Endothelial cell of umbilical vein (primary cell): ENCODE measurements at regions not wholly inside any gene's neighbourhood (a gene's known extent, or its start where the extent isn't known, plus 50 kb on each side); places are given as distances from the start of the nearest gene placed in this dataset.

Experiments used
- BruUV-seq: library from RNA; stranded (reverse); fragments of 400-500 nt; replicated peaks from 2 replicates; lab custom pipeline; 2021; lab: Mats Ljungman, UMichigan
- CTCF ChIA-PET: fragments of 300-600, 350-600 bp; sonication (Branson Sonifier 250); formaldehyde crosslinking; loops from one replicate; lab custom pipeline; 2021; ENCODE audit warnings: antibody characterized with exemption, inconsistent platforms; lab: Charles Lee
- POLR2A ChIA-PET: fragments of 300-600, 350-600 bp; sonication (Branson Sonifier 250); formaldehyde crosslinking; loops from one replicate; lab custom pipeline; 2021; ENCODE audit warnings: antibody characterized with exemption, inconsistent platforms; lab: Charles Lee
- DNase-seq: peaks from one replicate; pipeline ENCODE4 v3.0.0-alpha.2; 2011; ENCODE audit warnings: low read depth, low spot score
- FAIRE-seq: peaks from 2 replicates; lab custom pipeline; 2011; peaks lifted over from hg19 to GRCh38; lab: Jason Lieb, UNC
- H2AFZ ChIP-seq: 2 replicates; pipeline ENCODE4 v1.6.0; 2012; ENCODE audit warnings: low read depth, low read length, control low read depth, inconsistent platforms
- H3K27ac ChIP-seq: 2 replicates; pipeline ENCODE4 v1.5.1; 2011; ENCODE audit warnings: low read depth, mild to moderate bottlenecking, control low read depth, low read length, moderate library complexity; ENCODE audit not compliant: insufficient read depth
- H3K27me3 ChIP-seq, 2 experiments: 2 replicates each; pipeline versions ENCODE4 v1.6.0 to v1.6.1; 2011; ENCODE audit warnings: low read length in 2 of 2, mixed read lengths in 1 of 2; ENCODE audit not compliant: control insufficient read depth in 2 of 2, insufficient read depth in 2 of 2
- H3K36me3 ChIP-seq, 2 experiments: 2 replicates in 1 of 2; 3 replicates in 1 of 2; pipeline ENCODE4 v1.5.1; 2011; ENCODE audit warnings: low read length in 2 of 2, mild to moderate bottlenecking in 1 of 2, moderate library complexity in 1 of 2; ENCODE audit not compliant: control insufficient read depth in 2 of 2, insufficient read depth in 2 of 2; ENCODE audit errors: extremely low read depth in 1 of 2
- H3K4me1 ChIP-seq: 3 replicates; pipeline ENCODE4 v1.5.1; 2011; ENCODE audit warnings: mild to moderate bottlenecking, low read length; ENCODE audit not compliant: control insufficient read depth, insufficient read depth; ENCODE audit errors: extremely low read depth
- H3K4me2 ChIP-seq: 2 replicates; pipeline ENCODE4 v1.6.1; 2011; ENCODE audit warnings: low read length, control low read depth, mixed read lengths; ENCODE audit not compliant: insufficient read depth
- H3K4me3 ChIP-seq, 3 experiments: fragments of 200-600 bp in 1 of 3; sonication (generic), shearing (Covaris generic) in 1 of 3; replicated peaks in 1 of 3; 2 replicates each; pipeline ENCODE4 v1.5.1; 2011 to 2016; ENCODE audit warnings: control low read depth in 3 of 3, low read length in 3 of 3, mild to moderate bottlenecking in 2 of 3, inconsistent platforms in 1 of 3, low read depth in 1 of 3, moderate library complexity in 1 of 3; ENCODE audit not compliant: insufficient read depth in 1 of 3
- H3K79me2 ChIP-seq: 2 replicates; pipeline ENCODE4 v1.6.0; 2012; ENCODE audit warnings: low read length, inconsistent platforms; ENCODE audit not compliant: control insufficient read depth, insufficient read depth
- H3K9ac ChIP-seq: replicated peaks from 2 replicates; pipeline ENCODE3; 2011; ENCODE audit warnings: low read length, control low read depth; ENCODE audit not compliant: insufficient read depth; ENCODE audit errors: extremely low read depth
- H3K9me1 ChIP-seq: replicated peaks from 3 replicates; pipeline ENCODE4 v1.6.0; 2011; ENCODE audit warnings: mild to moderate bottlenecking, low read length; ENCODE audit not compliant: control insufficient read depth, insufficient read depth; ENCODE audit errors: extremely low read depth
- H3K9me3 ChIP-seq: replicated peaks from 2 replicates; pipeline ENCODE4 v1.5.1; 2012; ENCODE audit warnings: low read length, inconsistent platforms; ENCODE audit not compliant: control insufficient read depth, insufficient read depth
- H4K20me1 ChIP-seq: replicated peaks from 2 replicates; pipeline ENCODE3; 2011; ENCODE audit warnings: mild to moderate bottlenecking, low read length; ENCODE audit not compliant: control insufficient read depth, insufficient read depth; ENCODE audit errors: extremely low read depth
- EZH2 ChIP-seq: IDR thresholded peaks from 2 replicates; pipeline ENCODE4 v1.6.1; 2012; ENCODE audit warnings: borderline replicate concordance, low read depth, mild to moderate bottlenecking, moderate library complexity, low read length, inconsistent platforms; ENCODE audit not compliant: severe bottlenecking
- FOS ChIP-seq: IDR thresholded peaks from 2 replicates; pipeline ENCODE4 v1.6.1; 2011; ENCODE audit warnings: mild to moderate bottlenecking, low read length, moderate library complexity, borderline replicate concordance; ENCODE audit not compliant: insufficient read depth
- GATA2 ChIP-seq: IDR thresholded peaks from 2 replicates; pipeline ENCODE4 v1.7.0; 2011; ENCODE audit warnings: low read depth, mild to moderate bottlenecking, moderate library complexity, mixed read lengths, low read length; ENCODE audit not compliant: insufficient read length, insufficient read depth
- JUN ChIP-seq: IDR thresholded peaks from 2 replicates; pipeline ENCODE4 v1.6.1; 2011; ENCODE audit warnings: borderline replicate concordance, low read depth; ENCODE audit not compliant: insufficient read length, insufficient read depth
- MYC ChIP-seq: IDR thresholded peaks from one replicate; pipeline ENCODE4 v1.6.1; 2011; ENCODE audit warnings: mild to moderate bottlenecking, low read depth, low read length
- POLR2A ChIP-seq: IDR thresholded peaks from 2 replicates; pipeline ENCODE4 v1.6.1; 2012; ENCODE audit warnings: low read depth, mild to moderate bottlenecking, control low read depth, low read length
- POLR2AphosphoS5 ChIP-seq: IDR thresholded peaks from 2 replicates; pipeline ENCODE4 v1.6.1; 2012; ENCODE audit warnings: low read depth, mild to moderate bottlenecking, control low read depth, low read length, moderate library complexity; ENCODE audit not compliant: insufficient read depth
- dilution Hi-C: fragments of 300-500 bp; cut with MboI; formaldehyde crosslinking; loops from one replicate; pipeline ENCODE4 v1.15.0; 2019; ENCODE audit warnings: low sequenced_read_pairs; ENCODE audit not compliant: extremely low pct_ligation_motif_present
- intact Hi-C: fragments of 100-400 bp; cut with micrococcal nuclease; formaldehyde crosslinking; loops from one replicate; pipeline ENCODE4 v1.10.0; 2022
- TF ChIP-seq, protein P1 (sequence below), 2 donors: IDR thresholded peaks; 1 replicate in 1 of 2; 2 replicates in 1 of 2; pipeline ENCODE4 v1.5.1; 2011; ENCODE audit warnings: low read length in 2 of 2, mild to moderate bottlenecking in 2 of 2, moderate library complexity in 2 of 2, control low read depth in 1 of 2, inconsistent platforms in 1 of 2, low read depth in 1 of 2; ENCODE audit not compliant: insufficient read depth in 1 of 2; ENCODE audit errors: extremely low read depth in 1 of 2
- TF ChIP-seq, protein P2 (sequence below): IDR thresholded peaks from 2 replicates; pipeline ENCODE4 v1.6.1; 2011; ENCODE audit not compliant: insufficient read depth, insufficient read length

- DNase-seq: no peak
- BruUV-seq: no TSS peak
- ChIA-PET CTCF (no interaction called here), POLR2A (no interaction called here)
- Histone ChIP-seq H2AFZ (no peak overlapping the region), H3K27ac (no peak overlapping the region), H3K27me3 (peaks cover 0 to 2% of the 10 kb centered on the region in 2 experiments), H3K79me2 (no peaks in the 10 kb centered on the region), H4K20me1 (no peaks in the 10 kb centered on the region), H3K9me3 (no peaks in the 10 kb centered on the region), H3K4me3 (no peak overlapping the region), H3K9ac (no peak overlapping the region), H3K4me1 (no peaks in the 10 kb centered on the region), H3K9me1 (no peaks in the 10 kb centered on the region), H3K36me3 (no peaks in the 10 kb centered on the region), H3K4me2 (no peak overlapping the region)
- intact Hi-C loops (no loop called here), dilution Hi-C loops (no loop called here)
- FAIRE-seq: no peak
- TF ChIP-seq FOS (no peak), MYC (no peak), JUN (no peak), EZH2 (no peak), POLR2A (no peak), GATA2 (no peak), POLR2AphosphoS5 (no peak)
- TF ChIP-seq, protein P1, sequence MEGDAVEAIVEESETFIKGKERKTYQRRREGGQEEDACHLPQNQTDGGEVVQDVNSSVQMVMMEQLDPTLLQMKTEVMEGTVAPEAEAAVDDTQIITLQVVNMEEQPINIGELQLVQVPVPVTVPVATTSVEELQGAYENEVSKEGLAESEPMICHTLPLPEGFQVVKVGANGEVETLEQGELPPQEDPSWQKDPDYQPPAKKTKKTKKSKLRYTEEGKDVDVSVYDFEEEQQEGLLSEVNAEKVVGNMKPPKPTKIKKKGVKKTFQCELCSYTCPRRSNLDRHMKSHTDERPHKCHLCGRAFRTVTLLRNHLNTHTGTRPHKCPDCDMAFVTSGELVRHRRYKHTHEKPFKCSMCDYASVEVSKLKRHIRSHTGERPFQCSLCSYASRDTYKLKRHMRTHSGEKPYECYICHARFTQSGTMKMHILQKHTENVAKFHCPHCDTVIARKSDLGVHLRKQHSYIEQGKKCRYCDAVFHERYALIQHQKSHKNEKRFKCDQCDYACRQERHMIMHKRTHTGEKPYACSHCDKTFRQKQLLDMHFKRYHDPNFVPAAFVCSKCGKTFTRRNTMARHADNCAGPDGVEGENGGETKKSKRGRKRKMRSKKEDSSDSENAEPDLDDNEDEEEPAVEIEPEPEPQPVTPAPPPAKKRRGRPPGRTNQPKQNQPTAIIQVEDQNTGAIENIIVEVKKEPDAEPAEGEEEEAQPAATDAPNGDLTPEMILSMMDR (IDR thresholded peaks at IDR 0.05; ENCODE audit: extremely low read depth in 1 of 2, insufficient read depth in 1 of 2, low read depth in 1 of 2, low read length in 2 of 2): no peak
- TF ChIP-seq, protein P2, sequence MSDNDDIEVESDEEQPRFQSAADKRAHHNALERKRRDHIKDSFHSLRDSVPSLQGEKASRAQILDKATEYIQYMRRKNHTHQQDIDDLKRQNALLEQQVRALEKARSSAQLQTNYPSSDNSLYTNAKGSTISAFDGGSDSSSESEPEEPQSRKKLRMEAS: no peak
Observed at GRCh38 chr6:81666481-81666880, 86.0 kb downstream of the TENT5A start.
